GM23338 (cell line): ENCODE measurements at regions not wholly inside any gene's neighbourhood (a gene's known extent, or its start where the extent isn't known, plus 50 kb on each side); places are given as distances from the start of the nearest gene placed in this dataset.

Source experiments
- ATAC-seq: fragments of 200-7000 bp; cut with Tn5 transposase; 3 replicates; pipeline ENCODE4 v1.9.1; 2020
- DNase-seq: peaks from one replicate; pipeline ENCODE4 v3.0.0-alpha.2; 2015; ENCODE audit warnings: low spot score
- H2AFZ ChIP-seq: fragments of 200-600 bp; sonication (generic); 2 replicates; pipeline ENCODE4 v1.8.0; 2016; ENCODE audit warnings: antibody characterized with exemption, mild to moderate bottlenecking, moderate library complexity
- H3F3A ChIP-seq: fragments of 200-600 bp; sonication (generic); replicated peaks from 2 replicates; pipeline ENCODE4 v1.8.0; 2017; ENCODE audit warnings: antibody characterized with exemption, mixed run types, low read depth
- H3K27ac ChIP-seq: fragments of 200-600 bp; sonication (generic); 2 replicates; pipeline ENCODE4 v1.6.1; 2016; ENCODE audit warnings: low read depth
- H3K27me3 ChIP-seq: fragments of 200-600 bp; sonication (generic); 2 replicates; pipeline ENCODE4 v1.8.0; 2016; ENCODE audit warnings: mild to moderate bottlenecking, mixed run types, moderate library complexity; ENCODE audit not compliant: insufficient read depth
- H3K36me3 ChIP-seq: fragments of 200-600 bp; sonication (generic); 2 replicates; pipeline ENCODE4 v1.8.0; 2016; ENCODE audit warnings: mild to moderate bottlenecking; ENCODE audit not compliant: insufficient read depth
- H3K4me1 ChIP-seq: fragments of 200-600 bp; sonication (generic); 2 replicates; pipeline ENCODE4 v1.8.0; 2016; ENCODE audit warnings: mild to moderate bottlenecking, moderate library complexity; ENCODE audit not compliant: insufficient read depth
- H3K4me2 ChIP-seq: fragments of 200-600 bp; sonication (generic); 2 replicates; pipeline ENCODE4 v1.7.1; 2017; ENCODE audit warnings: mixed run types
- H3K4me3 ChIP-seq: fragments of 200-600 bp; sonication (generic); 2 replicates; pipeline ENCODE4 v1.6.1; 2016; ENCODE audit warnings: mixed run types
- H3K79me2 ChIP-seq: fragments of 200-600 bp; sonication (generic); replicated peaks from 2 replicates; pipeline ENCODE4 v1.8.0; 2017; ENCODE audit warnings: mild to moderate bottlenecking; ENCODE audit not compliant: insufficient read depth
- H3K9me2 ChIP-seq: fragments of 200-600 bp; sonication (generic); 2 replicates; pipeline ENCODE4 v1.8.0; 2017; ENCODE audit not compliant: insufficient read depth
- H4K20me1 ChIP-seq: fragments of 200-600 bp; sonication (generic); replicated peaks from 2 replicates; pipeline ENCODE4 v1.8.0; 2017; ENCODE audit warnings: mild to moderate bottlenecking; ENCODE audit not compliant: insufficient read depth
- H3K27ac Mint-ChIP-seq: 2 replicates; pipeline ENCODE4 v1.8.0; 2020; ENCODE audit warnings: inconsistent platforms, mild to moderate bottlenecking, moderate library complexity, mixed read lengths
- H3K27me3 Mint-ChIP-seq: 3 replicates; pipeline ENCODE4 v1.8.0; 2022; ENCODE audit warnings: low read depth, mild to moderate bottlenecking, moderate library complexity, mixed read lengths, inconsistent platforms; ENCODE audit not compliant: insufficient read depth, poor library complexity
- H3K36me3 Mint-ChIP-seq: 3 replicates; pipeline ENCODE4 v1.8.0; 2021; ENCODE audit warnings: low read depth, mild to moderate bottlenecking, inconsistent platforms, moderate library complexity, mixed read lengths
- H3K4me1 Mint-ChIP-seq: 3 replicates; pipeline ENCODE4 v1.8.0; 2020; ENCODE audit warnings: mild to moderate bottlenecking, inconsistent platforms, mixed read lengths
- H3K4me3 Mint-ChIP-seq: 3 replicates; pipeline ENCODE4 v1.8.0; 2021; ENCODE audit warnings: moderate library complexity, mild to moderate bottlenecking, inconsistent platforms, mixed read lengths
- H3K9me3 Mint-ChIP-seq: 3 replicates; pipeline ENCODE4 v1.8.0; 2020; ENCODE audit warnings: moderate library complexity, mild to moderate bottlenecking, inconsistent platforms, mixed read lengths
- CREB1 ChIP-seq: fragments of 250-450 bp; sonication (Bioruptor Pico); IDR thresholded peaks from 2 replicates; pipeline ENCODE4 v1.5.0; 2020; ENCODE audit warnings: low read depth, mild to moderate bottlenecking, moderate library complexity
- CTCF ChIP-seq, 2 experiments: fragments of 200-600 bp in 1 of 2; sonication (generic) in 1 of 2; conservative IDR thresholded peaks; 2 replicates each; pipeline versions ENCODE4 v1.5.1 to v1.6.1; 2016 to 2017; ENCODE audit warnings: antibody characterized with exemption in 2 of 2, low read depth in 2 of 2, mild to moderate bottlenecking in 2 of 2, moderate library complexity in 1 of 2
- ETS1 ChIP-seq: IDR thresholded peaks from 2 replicates; pipeline ENCODE4 v1.6.1; 2016; ENCODE audit warnings: antibody characterized with exemption
- EZH2 ChIP-seq: fragments of 200-600 bp; sonication (generic); IDR thresholded peaks from one replicate; pipeline ENCODE4 v1.8.0; 2017; ENCODE audit warnings: antibody characterized with exemption, mild to moderate bottlenecking, low read depth; ENCODE audit not compliant: unreplicated experiment
- EZH2phosphoT487 ChIP-seq: fragments of 200-600 bp; sonication (generic); IDR thresholded peaks from one replicate; pipeline ENCODE4 v1.8.1; 2018; ENCODE audit warnings: antibody characterized with exemption; ENCODE audit not compliant: unreplicated experiment
- JUNB ChIP-seq: IDR thresholded peaks from one replicate; pipeline ENCODE4 v1.6.1; 2016; ENCODE audit warnings: antibody characterized with exemption; ENCODE audit not compliant: unreplicated experiment
- NANOG ChIP-seq: IDR thresholded peaks from 2 replicates; pipeline ENCODE4 v1.6.1; 2016; ENCODE audit warnings: antibody characterized with exemption, borderline replicate concordance
- POLR2AphosphoS5 ChIP-seq: IDR thresholded peaks from 2 replicates; pipeline ENCODE4 v1.6.1; 2016; ENCODE audit warnings: antibody characterized with exemption, low read depth
- REST ChIP-seq: IDR thresholded peaks from one replicate; pipeline ENCODE4 v1.6.1; 2018; ENCODE audit warnings: antibody characterized with exemption; ENCODE audit not compliant: unreplicated experiment
- STAT1 ChIP-seq: IDR thresholded peaks from one replicate; pipeline ENCODE4 v1.6.1; 2016; ENCODE audit warnings: antibody characterized with exemption; ENCODE audit not compliant: unreplicated experiment
- ZNF114 ChIP-seq: fragments of 250-450 bp; sonication (Bioruptor Pico); IDR thresholded peaks from 2 replicates; pipeline ENCODE4 v1.5.0; 2020; ENCODE audit warnings: mild to moderate bottlenecking, moderate library complexity
- ZNF331 ChIP-seq: fragments of 250-450 bp; sonication (Bioruptor Pico); IDR thresholded peaks from 2 replicates; pipeline ENCODE4 v1.5.0; 2020; ENCODE audit warnings: low read depth, mild to moderate bottlenecking, moderate library complexity
- ZNF462 ChIP-seq: fragments of 250-450 bp; sonication (Bioruptor Pico); IDR thresholded peaks from 2 replicates; pipeline ENCODE4 v1.5.0; 2020; ENCODE audit warnings: mild to moderate bottlenecking, moderate library complexity

GRCh38 chr11:22561283-22561682 lies 64.3 kb downstream of the FANCF start:
- H3K4me3 ChIP-seq = no peak overlapping the region
- peaks cover 12% of the 10 kb centered on the region for H3K4me1 Mint-ChIP-seq
- H3K9me3 Mint-ChIP-seq = no peaks in the 10 kb centered on the region
- H3K27ac Mint-ChIP-seq = no peak overlapping the region
- no peaks in the 10 kb centered on the region for H3K27me3 ChIP-seq
- H3K4me3 Mint-ChIP-seq = no peak overlapping the region
- no peak overlapping the region for H2AFZ ChIP-seq
- DNase-seq = no peak
- TF ChIP-seq ZNF462 (CRISPR knock-in tag) (no peak), ETS1 (no peak), CREB1 (CRISPR knock-in tag) (no peak), JUNB (no peak), STAT1 (no peak), CTCF (conservative IDR thresholded peaks at IDR 0.05; ENCODE audit: low read depth in 2 of 2) (no peak), ZNF331 (CRISPR knock-in tag) (no peak), EZH2phosphoT487 (no peak), ZNF114 (CRISPR knock-in tag) (no peak), POLR2AphosphoS5 (no peak), NANOG (no peak), EZH2 (no peak), REST (no peak)
- no peaks in the 10 kb centered on the region; the same call in 2 of the 3 replicates for H3K36me3 Mint-ChIP-seq
- H3K9me2 ChIP-seq = no peaks in the 10 kb centered on the region; the same call in 1 of the 2 replicates
- ATAC-seq = no peak
- no peak overlapping the region for H3K4me2 ChIP-seq
- peaks cover 4% of the 10 kb centered on the region for H3K4me1 ChIP-seq
- H3K27me3 Mint-ChIP-seq = peaks cover 3% of the 10 kb centered on the region
- no peaks in the 10 kb centered on the region for H3K36me3 ChIP-seq
- H4K20me1 ChIP-seq = no peaks in the 10 kb centered on the region
- H3K79me2 ChIP-seq = no peaks in the 10 kb centered on the region
- H3K27ac ChIP-seq = no peak overlapping the region
- no peaks in the 10 kb centered on the region for H3F3A ChIP-seq
